ENCODE measurements at regions not wholly inside any gene's neighbourhood (a gene's known extent, or its start where the extent isn't known, plus 50 kb on each side); places are given as distances from the start of the nearest gene placed in this dataset.

DNA sequence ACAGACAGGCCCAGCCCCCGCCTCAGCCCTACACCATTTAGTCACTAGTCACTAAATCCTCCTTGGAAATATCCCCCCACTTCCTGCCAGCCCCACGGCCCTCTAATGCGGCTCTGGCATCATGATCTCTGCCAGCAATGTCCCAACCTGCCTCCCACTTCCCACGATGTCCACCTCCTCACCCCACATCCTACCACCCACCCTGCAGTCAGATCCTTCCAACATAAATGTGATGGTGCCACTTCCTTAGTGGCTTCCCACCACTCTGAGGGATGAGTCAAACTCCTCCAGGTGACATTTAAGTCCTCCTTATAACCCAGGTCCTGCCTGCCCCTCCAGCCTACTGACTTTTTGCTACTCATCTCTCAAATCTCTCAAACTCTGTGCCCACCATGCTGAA is 167.5 kb downstream of the SHQ1 start:
- peak overlapping the region in 1 of 3 experiments; percentile 74; a peak in 1 of 7 replicates for H3K27ac Mint-ChIP-seq
- no peak overlapping the region for H2BK5ac ChIP-seq (ENCODE audit: insufficient read length, low read length)
- TF ChIP-seq, protein P1, sequence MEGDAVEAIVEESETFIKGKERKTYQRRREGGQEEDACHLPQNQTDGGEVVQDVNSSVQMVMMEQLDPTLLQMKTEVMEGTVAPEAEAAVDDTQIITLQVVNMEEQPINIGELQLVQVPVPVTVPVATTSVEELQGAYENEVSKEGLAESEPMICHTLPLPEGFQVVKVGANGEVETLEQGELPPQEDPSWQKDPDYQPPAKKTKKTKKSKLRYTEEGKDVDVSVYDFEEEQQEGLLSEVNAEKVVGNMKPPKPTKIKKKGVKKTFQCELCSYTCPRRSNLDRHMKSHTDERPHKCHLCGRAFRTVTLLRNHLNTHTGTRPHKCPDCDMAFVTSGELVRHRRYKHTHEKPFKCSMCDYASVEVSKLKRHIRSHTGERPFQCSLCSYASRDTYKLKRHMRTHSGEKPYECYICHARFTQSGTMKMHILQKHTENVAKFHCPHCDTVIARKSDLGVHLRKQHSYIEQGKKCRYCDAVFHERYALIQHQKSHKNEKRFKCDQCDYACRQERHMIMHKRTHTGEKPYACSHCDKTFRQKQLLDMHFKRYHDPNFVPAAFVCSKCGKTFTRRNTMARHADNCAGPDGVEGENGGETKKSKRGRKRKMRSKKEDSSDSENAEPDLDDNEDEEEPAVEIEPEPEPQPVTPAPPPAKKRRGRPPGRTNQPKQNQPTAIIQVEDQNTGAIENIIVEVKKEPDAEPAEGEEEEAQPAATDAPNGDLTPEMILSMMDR (conservative IDR thresholded peaks at IDR 0.05), result no peak

More for the DNA sequence above, 167.5 kb downstream of the SHQ1 start:
- H3K9ac ChIP-seq (ENCODE audit: extremely low read depth, insufficient read length, low read length), result no peak overlapping the region
- H3K18ac ChIP-seq (ENCODE audit: insufficient read length, low read depth, low read length), result peak overlapping the region; percentile 56
- H3K23ac ChIP-seq (ENCODE audit: insufficient read length, low read depth, low read length), result no peak overlapping the region
- H3K79me1 ChIP-seq (ENCODE audit: insufficient read depth, low read depth, low read length, poor library complexity, severe bottlenecking), result no peaks in the 10 kb centered on the region
- Mint-ChIP-seq H3K9me3 (no peaks in the 10 kb centered on the region), H3K4me1 (peaks cover 3 to 13% of the 10 kb centered on the region in 2 experiments; a peak in 3 of 4 replicates), H3K36me3 (ENCODE audit: insufficient read depth in 1 of 3, low read depth in 3 of 3) (no peaks in the 10 kb centered on the region), H3K4me3 (no peak overlapping the region), H3K27me3 (ENCODE audit: low read depth) (no peaks in the 10 kb centered on the region; the same call in 1 of the 2 replicates)
- H3K56ac ChIP-seq (ENCODE audit: insufficient read length, low read depth, low read length), result no peak overlapping the region
- H2AK5ac ChIP-seq (ENCODE audit: insufficient read length, low read length), result no peak overlapping the region
- peak overlapping the region; percentile 20 for H4K91ac ChIP-seq (ENCODE audit: insufficient read length, low read depth, low read length)
- H2AFZ ChIP-seq (ENCODE audit: low read length), result no peak overlapping the region
- no peaks in the 10 kb centered on the region for H3K79me2 ChIP-seq (ENCODE audit: insufficient read depth, low read length)
- no CpG with 5 or more reads among the region's 4 CpGs for WGBS (ENCODE audit: extremely low coverage, insufficient read length, low lambda C conversion rate)
- H2BK12ac ChIP-seq (ENCODE audit: insufficient read length, low read depth, low read length), result no peak overlapping the region
- no peak overlapping the region for H3K27ac ChIP-seq (ENCODE audit: insufficient read length, low read depth, low read length)
- no peak overlapping the region; the same call in 1 of the 2 replicates for H3K14ac ChIP-seq (ENCODE audit: insufficient read depth, low read length)
- H3K27me3 ChIP-seq (ENCODE audit: insufficient read depth, low read length), result no peaks in the 10 kb centered on the region
- no peak overlapping the region for H2BK20ac ChIP-seq (ENCODE audit: low read depth, low read length, poor library complexity, severe bottlenecking)
- H4K8ac ChIP-seq (replicated peaks; ENCODE audit: insufficient read length, low read depth, low read length), result no peak overlapping the region
- H4K5ac ChIP-seq (ENCODE audit: insufficient read length, low read depth, low read length), result no peak overlapping the region
- H3K4me1 ChIP-seq (ENCODE audit: insufficient read depth, low read length), result no peaks in the 10 kb centered on the region
- no peaks in the 10 kb centered on the region for H3K9me3 ChIP-seq (ENCODE audit: control insufficient read depth, low read depth, low read length)
- no peaks in the 10 kb centered on the region for H3K23me2 ChIP-seq (ENCODE audit: insufficient read length, low read depth, low read length, poor library complexity, severe bottlenecking)
- no peak overlapping the region for H3K4ac ChIP-seq (ENCODE audit: low read depth, low read length)
- no peak overlapping the region for H3T11ph ChIP-seq (ENCODE audit: low read length)
- no peak overlapping the region for H2BK15ac ChIP-seq (ENCODE audit: low read depth, low read length)
- no peak for DNase-seq
- no peaks in the 10 kb centered on the region for H4K20me1 ChIP-seq (ENCODE audit: control insufficient read depth, insufficient read depth, insufficient read length)
- no peak overlapping the region for H3K4me2 ChIP-seq (ENCODE audit: insufficient read depth, insufficient read length, low read length)
- H2BK120ac ChIP-seq (ENCODE audit: low read depth, low read length, poor library complexity, severe bottlenecking), result no peak overlapping the region

All from H9 (cell line).